H1 (cell line): ENCODE measurements at regions not wholly inside any gene's neighbourhood (a gene's known extent, or its start where the extent isn't known, plus 50 kb on each side); places are given as distances from the start of the nearest gene placed in this dataset.

Source experiments
- CTCF ChIA-PET: fragments of 300-600 bp; sonication (Branson Sonifier 250); formaldehyde crosslinking; loops from one replicate; lab custom pipeline; 2021; ENCODE audit not compliant: partially characterized antibody; lab: Charles Lee
- POLR2A ChIA-PET: fragments of 300-600 bp; sonication (Branson Sonifier 250); formaldehyde crosslinking; loops from one replicate; lab custom pipeline; 2021; ENCODE audit warnings: inconsistent platforms; ENCODE audit not compliant: partially characterized antibody; lab: Charles Lee
- DNase-seq, 2 experiments: peaks; one replicate each; pipeline versions ENCODE4 v3.0.0 to v3.0.0-alpha.2; 2010 to 2022; ENCODE audit warnings: low spot score in 2 of 2, low read depth in 1 of 2, mixed read lengths in 1 of 2
- FAIRE-seq: peaks from 2 replicates; lab custom pipeline; 2011; peaks lifted over from hg19 to GRCh38; lab: Jason Lieb, UNC
- H2AFZ ChIP-seq: 2 replicates; pipeline ENCODE4 v1.8.1; 2012; ENCODE audit warnings: low read length, inconsistent platforms
- H2AK5ac ChIP-seq: 2 replicates; pipeline ENCODE4 v1.6.1; 2013; ENCODE audit warnings: low read depth, low read length
- H2BK120ac ChIP-seq: replicated peaks from 2 replicates; pipeline ENCODE3; 2013; ENCODE audit warnings: low read depth, low read length, inconsistent platforms
- H2BK12ac ChIP-seq: 2 replicates; pipeline ENCODE4 v1.6.1; 2013; ENCODE audit warnings: low read depth, low read length
- H2BK15ac ChIP-seq: 2 replicates; pipeline ENCODE4 v1.6.1; 2013; ENCODE audit warnings: low read length
- H2BK20ac ChIP-seq: 2 replicates; pipeline ENCODE4 v1.6.1; 2013; ENCODE audit warnings: low read length
- H2BK5ac ChIP-seq: 2 replicates; pipeline ENCODE4 v1.6.1; 2013; ENCODE audit warnings: low read depth, low read length
- H3K14ac ChIP-seq: 2 replicates; pipeline ENCODE4 v1.6.1; 2013; ENCODE audit warnings: inconsistent platforms; ENCODE audit not compliant: insufficient read length
- H3K18ac ChIP-seq: 2 replicates; pipeline ENCODE4 v1.6.1; 2013; ENCODE audit warnings: low read length; ENCODE audit errors: extremely low read depth
- H3K23ac ChIP-seq: 2 replicates; pipeline ENCODE4 v1.6.1; 2013; ENCODE audit warnings: inconsistent platforms; ENCODE audit not compliant: insufficient read length
- H3K23me2 ChIP-seq: 2 replicates; pipeline ENCODE4 v1.6.1; 2013; ENCODE audit warnings: low read depth, low read length
- H3K27ac ChIP-seq: 2 replicates; pipeline ENCODE4 v1.6.1; 2011; ENCODE audit warnings: low read depth, low read length, inconsistent platforms
- H3K27me3 ChIP-seq, 4 experiments: replicated peaks in 1 of 4; 1 replicate in 1 of 4; 2 replicates in 3 of 4; pipeline versions ENCODE4 v1.6.1 to v1.8.1; 2011 to 2013; ENCODE audit warnings: low read length in 3 of 4, mild to moderate bottlenecking in 3 of 4, inconsistent platforms in 2 of 4, mixed read lengths in 2 of 4, moderate library complexity in 1 of 4; ENCODE audit not compliant: control insufficient read depth in 3 of 4, insufficient read depth in 3 of 4; ENCODE audit errors: extremely low read depth in 1 of 4
- H3K36me3 ChIP-seq, 4 experiments: 2 replicates each; pipeline versions ENCODE4 v1.6.1 to v1.8.1; 2011 to 2013; ENCODE audit warnings: mild to moderate bottlenecking in 4 of 4, low read length in 3 of 4, moderate library complexity in 2 of 4, control low read depth in 1 of 4, inconsistent platforms in 1 of 4; ENCODE audit not compliant: insufficient read depth in 4 of 4, control insufficient read depth in 2 of 4
- H3K4ac ChIP-seq: replicated peaks from 2 replicates; pipeline ENCODE3; 2013; ENCODE audit warnings: low read length, low read depth, mixed read lengths, inconsistent platforms; ENCODE audit not compliant: insufficient read length
- H3K4me1 ChIP-seq, 4 experiments: replicated peaks in 1 of 4; 1 replicate in 1 of 4; 2 replicates in 3 of 4; pipeline versions ENCODE4 v1.6.1 to v1.8.1; 2011 to 2013; ENCODE audit warnings: low read length in 3 of 4, inconsistent platforms in 2 of 4, mixed read lengths in 1 of 4; ENCODE audit not compliant: insufficient read depth in 4 of 4, control insufficient read depth in 3 of 4
- H3K4me2 ChIP-seq, 2 experiments: 2 replicates each; pipeline versions ENCODE4 v1.6.1 to v1.8.1; 2011 to 2013; ENCODE audit warnings: low read depth in 2 of 2, low read length in 2 of 2, control low read depth in 1 of 2, inconsistent platforms in 1 of 2, mild to moderate bottlenecking in 1 of 2; ENCODE audit not compliant: insufficient read depth in 1 of 2
- H3K4me3 ChIP-seq, 4 experiments: fragments of 200-600, 300-600 bp in 1 of 4; sonication (generic), shearing (Covaris generic), sonication (Bioruptor Twin) in 1 of 4; 2 replicates each; pipeline versions ENCODE4 v1.5.1 to v1.8.1; 2011 to 2016; ENCODE audit warnings: low read length in 4 of 4, low read depth in 3 of 4, control low read depth in 2 of 4, inconsistent platforms in 2 of 4, mild to moderate bottlenecking in 2 of 4, mixed read lengths in 1 of 4, moderate library complexity in 1 of 4; ENCODE audit not compliant: insufficient read depth in 2 of 4; ENCODE audit errors: extremely low read depth in 1 of 4
- H3K56ac ChIP-seq: replicated peaks from 2 replicates; pipeline ENCODE3; 2013; ENCODE audit warnings: low read depth, mild to moderate bottlenecking, mixed read lengths, low read length, inconsistent platforms; ENCODE audit not compliant: insufficient read length
- H3K79me1 ChIP-seq: 2 replicates; pipeline ENCODE4 v1.6.1; 2013; ENCODE audit warnings: low read depth, low read length, control low read depth
- H3K79me2 ChIP-seq, 2 experiments: 2 replicates each; pipeline versions ENCODE4 v1.6.1 to v1.8.1; 2012 to 2013; ENCODE audit warnings: low read length in 2 of 2, mild to moderate bottlenecking in 2 of 2, inconsistent platforms in 1 of 2; ENCODE audit not compliant: insufficient read depth in 2 of 2, control insufficient read depth in 1 of 2
- H3K9ac ChIP-seq, 4 experiments: replicated peaks in 1 of 4; 1 replicate in 1 of 4; 2 replicates in 3 of 4; pipeline versions ENCODE4 v1.6.1 to v1.8.1; 2011 to 2013; ENCODE audit warnings: low read depth in 3 of 4, low read length in 3 of 4, control low read depth in 2 of 4, mild to moderate bottlenecking in 2 of 4, moderate library complexity in 2 of 4, inconsistent platforms in 1 of 4; ENCODE audit errors: extremely low read depth in 1 of 4
- H3K9me3 ChIP-seq, 2 experiments: 2 replicates each; pipeline versions ENCODE4 v1.6.1 to v1.8.1; 2012 to 2013; ENCODE audit warnings: mild to moderate bottlenecking in 2 of 2, moderate library complexity in 2 of 2, control low read depth in 1 of 2, inconsistent platforms in 1 of 2, low read depth in 1 of 2, low read length in 1 of 2, mixed read lengths in 1 of 2; ENCODE audit not compliant: insufficient read depth in 2 of 2
- H4K20me1 ChIP-seq, 2 experiments: replicated peaks in 1 of 2; 2 replicates each; pipeline versions ENCODE3 to v1.8.1; 2011 to 2013; ENCODE audit warnings: inconsistent platforms in 2 of 2, low read length in 2 of 2, mild to moderate bottlenecking in 1 of 2; ENCODE audit not compliant: insufficient read depth in 2 of 2, control insufficient read depth in 1 of 2
- H4K5ac ChIP-seq: 2 replicates; pipeline ENCODE4 v1.6.1; 2013; ENCODE audit warnings: low read length, low read depth, mixed read lengths, inconsistent platforms; ENCODE audit not compliant: insufficient read length
- H4K8ac ChIP-seq: 2 replicates; pipeline ENCODE4 v1.8.0; 2013; ENCODE audit warnings: mild to moderate bottlenecking, moderate library complexity, low read length, inconsistent platforms; ENCODE audit not compliant: insufficient read depth; ENCODE audit errors: extremely low read depth
- H4K91ac ChIP-seq: replicated peaks from 2 replicates; pipeline ENCODE3; 2013; ENCODE audit warnings: low read length, mixed read lengths, inconsistent platforms; ENCODE audit not compliant: insufficient read length
- ATF3 ChIP-seq: IDR thresholded peaks from 2 replicates; pipeline ENCODE4 v1.6.1; 2011; ENCODE audit warnings: low read depth, mild to moderate bottlenecking, low read length; ENCODE audit not compliant: insufficient read depth
- BCL11A ChIP-seq, 2 experiments: IDR thresholded peaks; one replicate each; pipeline ENCODE4 v1.6.1; 2011; ENCODE audit warnings: low read depth in 2 of 2, low read length in 2 of 2, mild to moderate bottlenecking in 2 of 2
- EGR1 ChIP-seq: IDR thresholded peaks from 2 replicates; pipeline ENCODE4 v1.6.1; 2011; ENCODE audit warnings: low read depth, low read length, borderline replicate concordance
- EP300 ChIP-seq, 2 experiments: IDR thresholded peaks; 1 replicate in 1 of 2; 2 replicates in 1 of 2; pipeline ENCODE4 v1.6.1; 2011 to 2012; ENCODE audit warnings: low read depth in 2 of 2, low read length in 2 of 2, mild to moderate bottlenecking in 2 of 2, borderline replicate concordance in 1 of 2, inconsistent platforms in 1 of 2, moderate library complexity in 1 of 2
- EZH2 ChIP-seq: fragments of 200-600 bp; sonication (generic); IDR thresholded peaks from 2 replicates; pipeline ENCODE4 v1.7.1; 2012; ENCODE audit warnings: low read depth, mild to moderate bottlenecking, moderate library complexity, low read length, inconsistent platforms; ENCODE audit not compliant: severe bottlenecking
- GTF2F1 ChIP-seq: IDR thresholded peaks from 2 replicates; pipeline ENCODE4 v1.6.1; 2012; ENCODE audit warnings: low read depth, low read length, improper control_type of control experiment, borderline replicate concordance
- HDAC6 ChIP-seq: IDR thresholded peaks from one replicate; pipeline ENCODE4 v1.7.1; 2012; ENCODE audit warnings: low read depth, mild to moderate bottlenecking, inconsistent platforms, low read length, moderate library complexity
- MAFK ChIP-seq: IDR thresholded peaks from 2 replicates; pipeline ENCODE4 v1.6.1; 2012; ENCODE audit warnings: low read depth, mild to moderate bottlenecking, improper control_type of control experiment, low read length
- SAP30 ChIP-seq: fragments of 300-600 bp; sonication (generic); IDR thresholded peaks from 2 replicates; pipeline ENCODE4 v1.7.1; 2012; ENCODE audit warnings: low read length, moderate library complexity, mild to moderate bottlenecking, inconsistent platforms; ENCODE audit not compliant: insufficient read depth, insufficient replicate concordance
- TBP ChIP-seq: IDR thresholded peaks from 2 replicates; pipeline ENCODE4 v1.6.1; 2011; ENCODE audit warnings: low read depth, low read length, improper control_type of control experiment
- YY1 ChIP-seq: IDR thresholded peaks from 2 replicates; pipeline ENCODE4 v1.6.1; 2011; ENCODE audit warnings: low read depth, mild to moderate bottlenecking, low read length
- WGBS, 2 experiments: shearing (Covaris generic) in 1 of 2; methylation state at CpG; one replicate each; pipeline versions ENCODE4 v1.1.6 to v1.1.7; 2013 to 2015; ENCODE audit warnings: low lambda C conversion rate in 2 of 2, mixed read lengths in 2 of 2, inconsistent platforms in 1 of 2, low coverage in 1 of 2, missing lambda C conversion rate in 1 of 2; ENCODE audit not compliant: insufficient replicate concordance in 2 of 2, insufficient coverage in 1 of 2, insufficient read length in 1 of 2; ENCODE audit errors: extremely low coverage in 1 of 2, missing lambda C conversion rate in 1 of 2; 5-methylcytosine and 5-hydroxymethylcytosine counted together

- Histone ChIP-seq H2BK20ac (peak overlapping the region; percentile 34; the same call in 1 of the 2 replicates), H3K79me2 (no peaks in the 10 kb centered on the region), H3K56ac (no peak overlapping the region), H3K23ac (no peak overlapping the region), H2AK5ac (no peak overlapping the region), H2BK15ac (no peak overlapping the region), H3K27ac (no peak overlapping the region), H4K91ac (no peak overlapping the region), H2BK120ac (no peak overlapping the region), H3K14ac (no peak overlapping the region), H3K27me3 (no peaks in the 10 kb centered on the region), H3K36me3 (no peaks in the 10 kb centered on the region), H3K9ac (no peak overlapping the region), H4K8ac (no peak overlapping the region), H3K9me3 (no peaks in the 10 kb centered on the region), H2AFZ (no peak overlapping the region), H2BK12ac (peak overlapping the region; percentile 96; the same call in 1 of the 2 replicates), H2BK5ac (peak overlapping the region; percentile 86; the same call in 1 of the 2 replicates), H3K23me2 (no peaks in the 10 kb centered on the region), H3K4me2 (no peak overlapping the region), H3K18ac (0 out of 2 replicates have a peak overlapping the region, but pooled peaks have one; percentile 16), H4K5ac (no peak overlapping the region), H3K4me3 (no peak overlapping the region), H4K20me1 (no peaks in the 10 kb centered on the region), H3K79me1 (no peaks in the 10 kb centered on the region), H3K4me1 (peaks cover 0 to 6% (median under 1%) of the 10 kb centered on the region in 4 experiments; a peak in 3 of 7 replicates), H3K4ac (no peak overlapping the region)
- DNase-seq, result no peak
- WGBS, 2 experiments, result 82% methylated on average over 3 of the region's 3 CpGs; no CpG with 5 or more reads in 1 of the 2 experiments
- no peak for FAIRE-seq
- ChIA-PET CTCF (interaction anchor here (0.8 to 1.8 kb wide), 4 partner anchors 14 to 95 kb away, joined by 3 to 7 read pairs (median 3); no protein-coding TSS in a partner anchor), POLR2A (no interaction called here)
- TF ChIP-seq TBP (no peak), HDAC6 (no peak), YY1 (no peak), EGR1 (no peak), MAFK (no peak), EP300 (IDR thresholded peaks at IDR 0.05; ENCODE audit: borderline replicate concordance in 1 of 2, low read depth in 2 of 2, low read length in 2 of 2) (no peak), GTF2F1 (no peak), SAP30 (no peak), BCL11A (IDR thresholded peaks at IDR 0.05; ENCODE audit: low read depth in 2 of 2, low read length in 2 of 2) (no peak), EZH2 (no peak), ATF3 (no peak)
Observed at GRCh38 chr19:28483197-28483596, 729.8 kb downstream of the UQCRFS1 start.
